HepG2 (cell line): ENCODE measurements at regions not wholly inside any gene's neighbourhood (a gene's known extent, or its start where the extent isn't known, plus 50 kb on each side); places are given as distances from the start of the nearest gene placed in this dataset.
A peak's percentile ranks its signal among the peaks of the same experiment; 100 is the strongest.

ENCODE experiments used
- ATF1 ChIP-seq: IDR thresholded peaks from 2 replicates; pipeline ENCODE4 v1.6.1; 2016; ENCODE audit warnings: mild to moderate bottlenecking, control low read depth
- EP300 ChIP-seq, 3 experiments: sonication (generic) in 1 of 3; formaldehyde crosslinking in 1 of 3; IDR thresholded peaks; 2 replicates each; pipeline versions ENCODE4 v1.5.1 to v1.6.1; 2011 to 2020; ENCODE audit warnings: low read depth in 2 of 3, low read length in 2 of 3, borderline replicate concordance in 1 of 3, improper control_type of control experiment in 1 of 3, mild to moderate bottlenecking in 1 of 3, missing genetic modification reagents in 1 of 3, moderate library complexity in 1 of 3
- GTF2F1 ChIP-seq: fragments of 150-350 bp; IDR thresholded peaks from 2 replicates; pipeline ENCODE4 v1.6.1; 2014; ENCODE audit warnings: low read length
- KLF9 ChIP-seq: IDR thresholded peaks from 2 replicates; pipeline ENCODE4 v1.6.1; 2016; ENCODE audit warnings: low read depth
- MAFF ChIP-seq: IDR thresholded peaks from 2 replicates; pipeline ENCODE4 v1.6.1; 2011; ENCODE audit warnings: low read depth, low read length, improper control_type of control experiment
- MIXL1 ChIP-seq: IDR thresholded peaks from 2 replicates; pipeline ENCODE4 v1.6.1; 2016
- PLRG1 ChIP-seq: fragments of 450-650 bp; conservative IDR thresholded peaks from 2 replicates; pipeline ENCODE4 v1.6.1; 2016
- SMARCE1 ChIP-seq: fragments of 450-650 bp; IDR thresholded peaks from 2 replicates; pipeline ENCODE4 v1.6.1; 2017; ENCODE audit warnings: borderline replicate concordance
- TBP ChIP-seq: sonication (generic); formaldehyde crosslinking; IDR thresholded peaks from 2 replicates; pipeline ENCODE4 v1.5.0; 2020; ENCODE audit warnings: missing genetic modification reagents
- ZBTB1 ChIP-seq: sonication (generic); formaldehyde crosslinking; IDR thresholded peaks from 2 replicates; pipeline ENCODE4 v1.4.0; 2020; ENCODE audit warnings: missing genetic modification reagents, borderline replicate concordance
- ZBTB20 ChIP-seq: sonication (generic); formaldehyde crosslinking; IDR thresholded peaks from 2 replicates; pipeline ENCODE4 v1.8.1; 2023; ENCODE audit warnings: missing genetic modification reagents, low read depth, mild to moderate bottlenecking, borderline replicate concordance
- ZKSCAN8 ChIP-seq: IDR thresholded peaks from 2 replicates; pipeline ENCODE4 v1.6.1; 2016; ENCODE audit warnings: borderline replicate concordance, missing genetic modification reagents, missing compliant biosample characterization
- ZNF251 ChIP-seq: sonication (generic); formaldehyde crosslinking; IDR thresholded peaks from 2 replicates; pipeline ENCODE4 v1.9.0; 2021; ENCODE audit warnings: mild to moderate bottlenecking, missing genetic modification reagents
- ZNF263 ChIP-seq: sonication (generic); formaldehyde crosslinking; IDR thresholded peaks from 2 replicates; pipeline ENCODE4 v1.4.0; 2020; ENCODE audit warnings: missing genetic modification reagents
- ZNF577 ChIP-seq: sonication (generic); formaldehyde crosslinking; IDR thresholded peaks from 2 replicates; pipeline ENCODE4 v1.4.0; 2020; ENCODE audit warnings: mild to moderate bottlenecking, low read depth, missing genetic modification reagents, borderline replicate concordance
- ZNF703 ChIP-seq: sonication (generic); formaldehyde crosslinking; IDR thresholded peaks from 2 replicates; pipeline ENCODE4 v1.5.1; 2020; ENCODE audit warnings: missing genetic modification reagents, mild to moderate bottlenecking, moderate library complexity, borderline replicate concordance
- TF ChIP-seq, protein P1 (sequence below): IDR thresholded peaks from 2 replicates; pipeline ENCODE4 v1.6.1; 2016
- TF ChIP-seq, protein P2 (sequence below): sonication (generic); formaldehyde crosslinking; IDR thresholded peaks from 2 replicates; pipeline ENCODE4 v1.8.0; 2022; ENCODE audit warnings: mild to moderate bottlenecking, missing genetic modification reagents; ENCODE audit not compliant: insufficient replicate concordance
- TF ChIP-seq, protein P3 (sequence below): sonication (generic); formaldehyde crosslinking; IDR thresholded peaks from 2 replicates; pipeline ENCODE4 v1.5.1; 2020; ENCODE audit warnings: missing genetic modification reagents, mild to moderate bottlenecking, borderline replicate concordance
- TF ChIP-seq, protein P4 (sequence below): sonication (generic); formaldehyde crosslinking; IDR thresholded peaks from 2 replicates; pipeline ENCODE4 v1.4.0; 2020; ENCODE audit warnings: missing genetic modification reagents
- TF ChIP-seq, protein P5 (sequence below): sonication (generic); formaldehyde crosslinking; IDR thresholded peaks from 2 replicates; pipeline ENCODE4 v1.4.0; 2020; ENCODE audit warnings: missing genetic modification reagents
- TF ChIP-seq, protein P6 (sequence below): sonication (generic); formaldehyde crosslinking; IDR thresholded peaks from 2 replicates; pipeline ENCODE4 v1.5.1; 2020; ENCODE audit warnings: mild to moderate bottlenecking, moderate library complexity, missing genetic modification reagents

DNA sequence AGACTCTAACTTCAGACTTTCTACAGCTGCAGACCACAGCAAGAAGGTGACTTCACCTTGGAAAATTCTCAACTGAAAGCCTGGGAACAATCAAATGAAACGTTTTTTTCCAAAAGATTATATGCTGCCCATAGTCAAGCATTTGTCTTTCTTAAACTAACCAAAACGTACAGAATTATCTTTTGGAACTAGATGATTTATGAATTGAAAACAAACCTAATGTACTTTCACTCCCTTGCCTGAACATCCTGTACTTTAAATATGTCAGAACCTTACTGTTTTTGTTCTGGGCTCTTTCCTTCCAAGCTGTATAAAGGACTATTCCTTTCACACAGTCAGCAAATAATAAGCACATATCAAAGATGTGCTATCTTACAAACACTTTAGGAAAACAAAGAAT is 62.4 kb upstream of the TNFAIP3 start (continued):
- TF ChIP-seq, protein P1, sequence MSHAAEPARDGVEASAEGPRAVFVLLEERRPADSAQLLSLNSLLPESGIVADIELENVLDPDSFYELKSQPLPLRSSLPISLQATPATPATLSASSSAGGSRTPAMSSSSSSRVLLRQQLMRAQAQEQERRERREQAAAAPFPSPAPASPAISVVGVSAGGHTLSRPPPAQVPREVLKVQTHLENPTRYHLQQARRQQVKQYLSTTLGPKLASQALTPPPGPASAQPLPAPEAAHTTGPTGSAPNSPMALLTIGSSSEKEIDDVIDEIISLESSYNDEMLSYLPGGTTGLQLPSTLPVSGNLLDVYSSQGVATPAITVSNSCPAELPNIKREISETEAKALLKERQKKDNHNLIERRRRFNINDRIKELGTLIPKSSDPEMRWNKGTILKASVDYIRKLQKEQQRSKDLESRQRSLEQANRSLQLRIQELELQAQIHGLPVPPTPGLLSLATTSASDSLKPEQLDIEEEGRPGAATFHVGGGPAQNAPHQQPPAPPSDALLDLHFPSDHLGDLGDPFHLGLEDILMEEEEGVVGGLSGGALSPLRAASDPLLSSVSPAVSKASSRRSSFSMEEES (CRISPR knock-in tag), result no peak
- TF ChIP-seq, protein P2, sequence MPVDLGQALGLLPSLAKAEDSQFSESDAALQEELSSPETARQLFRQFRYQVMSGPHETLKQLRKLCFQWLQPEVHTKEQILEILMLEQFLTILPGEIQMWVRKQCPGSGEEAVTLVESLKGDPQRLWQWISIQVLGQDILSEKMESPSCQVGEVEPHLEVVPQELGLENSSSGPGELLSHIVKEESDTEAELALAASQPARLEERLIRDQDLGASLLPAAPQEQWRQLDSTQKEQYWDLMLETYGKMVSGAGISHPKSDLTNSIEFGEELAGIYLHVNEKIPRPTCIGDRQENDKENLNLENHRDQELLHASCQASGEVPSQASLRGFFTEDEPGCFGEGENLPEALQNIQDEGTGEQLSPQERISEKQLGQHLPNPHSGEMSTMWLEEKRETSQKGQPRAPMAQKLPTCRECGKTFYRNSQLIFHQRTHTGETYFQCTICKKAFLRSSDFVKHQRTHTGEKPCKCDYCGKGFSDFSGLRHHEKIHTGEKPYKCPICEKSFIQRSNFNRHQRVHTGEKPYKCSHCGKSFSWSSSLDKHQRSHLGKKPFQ (CRISPR knock-in tag), result no peak
- TF ChIP-seq GTF2F1 (no peak), ZNF251 (CRISPR knock-in tag) (no peak), MAFF (peak; percentile 72; the same call in 1 of the 2 replicates), ZNF577 (CRISPR knock-in tag) (no peak), ZBTB20 (no peak), ZNF263 (CRISPR knock-in tag) (no peak), ZNF703 (CRISPR knock-in tag) (no peak), KLF9 (CRISPR knock-in tag) (no peak), ATF1 (CRISPR knock-in tag) (0 out of 2 replicates have a peak, but pooled peaks have one; percentile 19), SMARCE1 (no peak), TBP (CRISPR knock-in tag) (no peak), EP300 (IDR thresholded peaks at IDR 0.05; ENCODE audit: low read depth in 2 of 2, low read length in 2 of 2) (no peak), EP300 (CRISPR knock-in tag; IDR thresholded peaks at IDR 0.05; ENCODE audit: borderline replicate concordance) (no peak), ZBTB1 (CRISPR knock-in tag) (no peak), ZKSCAN8 (CRISPR knock-in tag) (no peak), PLRG1 (no peak), MIXL1 (CRISPR knock-in tag) (no peak)
- TF ChIP-seq, protein P3, sequence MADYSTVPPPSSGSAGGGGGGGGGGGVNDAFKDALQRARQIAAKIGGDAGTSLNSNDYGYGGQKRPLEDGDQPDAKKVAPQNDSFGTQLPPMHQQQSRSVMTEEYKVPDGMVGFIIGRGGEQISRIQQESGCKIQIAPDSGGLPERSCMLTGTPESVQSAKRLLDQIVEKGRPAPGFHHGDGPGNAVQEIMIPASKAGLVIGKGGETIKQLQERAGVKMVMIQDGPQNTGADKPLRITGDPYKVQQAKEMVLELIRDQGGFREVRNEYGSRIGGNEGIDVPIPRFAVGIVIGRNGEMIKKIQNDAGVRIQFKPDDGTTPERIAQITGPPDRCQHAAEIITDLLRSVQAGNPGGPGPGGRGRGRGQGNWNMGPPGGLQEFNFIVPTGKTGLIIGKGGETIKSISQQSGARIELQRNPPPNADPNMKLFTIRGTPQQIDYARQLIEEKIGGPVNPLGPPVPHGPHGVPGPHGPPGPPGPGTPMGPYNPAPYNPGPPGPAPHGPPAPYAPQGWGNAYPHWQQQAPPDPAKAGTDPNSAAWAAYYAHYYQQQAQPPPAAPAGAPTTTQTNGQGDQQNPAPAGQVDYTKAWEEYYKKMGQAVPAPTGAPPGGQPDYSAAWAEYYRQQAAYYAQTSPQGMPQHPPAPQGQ (CRISPR knock-in tag), result no peak
- TF ChIP-seq, protein P4, sequence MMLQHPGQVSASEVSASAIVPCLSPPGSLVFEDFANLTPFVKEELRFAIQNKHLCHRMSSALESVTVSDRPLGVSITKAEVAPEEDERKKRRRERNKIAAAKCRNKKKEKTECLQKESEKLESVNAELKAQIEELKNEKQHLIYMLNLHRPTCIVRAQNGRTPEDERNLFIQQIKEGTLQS (CRISPR knock-in tag), result no peak
- TF ChIP-seq, protein P5, sequence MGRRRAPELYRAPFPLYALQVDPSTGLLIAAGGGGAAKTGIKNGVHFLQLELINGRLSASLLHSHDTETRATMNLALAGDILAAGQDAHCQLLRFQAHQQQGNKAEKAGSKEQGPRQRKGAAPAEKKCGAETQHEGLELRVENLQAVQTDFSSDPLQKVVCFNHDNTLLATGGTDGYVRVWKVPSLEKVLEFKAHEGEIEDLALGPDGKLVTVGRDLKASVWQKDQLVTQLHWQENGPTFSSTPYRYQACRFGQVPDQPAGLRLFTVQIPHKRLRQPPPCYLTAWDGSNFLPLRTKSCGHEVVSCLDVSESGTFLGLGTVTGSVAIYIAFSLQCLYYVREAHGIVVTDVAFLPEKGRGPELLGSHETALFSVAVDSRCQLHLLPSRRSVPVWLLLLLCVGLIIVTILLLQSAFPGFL (CRISPR knock-in tag), result no peak
- TF ChIP-seq, protein P6, sequence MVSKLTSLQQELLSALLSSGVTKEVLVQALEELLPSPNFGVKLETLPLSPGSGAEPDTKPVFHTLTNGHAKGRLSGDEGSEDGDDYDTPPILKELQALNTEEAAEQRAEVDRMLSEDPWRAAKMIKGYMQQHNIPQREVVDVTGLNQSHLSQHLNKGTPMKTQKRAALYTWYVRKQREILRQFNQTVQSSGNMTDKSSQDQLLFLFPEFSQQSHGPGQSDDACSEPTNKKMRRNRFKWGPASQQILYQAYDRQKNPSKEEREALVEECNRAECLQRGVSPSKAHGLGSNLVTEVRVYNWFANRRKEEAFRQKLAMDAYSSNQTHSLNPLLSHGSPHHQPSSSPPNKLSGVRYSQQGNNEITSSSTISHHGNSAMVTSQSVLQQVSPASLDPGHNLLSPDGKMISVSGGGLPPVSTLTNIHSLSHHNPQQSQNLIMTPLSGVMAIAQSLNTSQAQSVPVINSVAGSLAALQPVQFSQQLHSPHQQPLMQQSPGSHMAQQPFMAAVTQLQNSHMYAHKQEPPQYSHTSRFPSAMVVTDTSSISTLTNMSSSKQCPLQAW (CRISPR knock-in tag), result no peak
